Kidney (tissue), 13 donors: ENCODE measurements at regions not wholly inside any gene's neighbourhood (a gene's known extent, or its start where the extent isn't known, plus 50 kb on each side); places are given as distances from the start of the nearest gene placed in this dataset.

Experiments used
- DNase-seq, 5 donors: peaks; one replicate each; pipeline ENCODE4 v3.0.0-alpha.2; 2013 to 2020
- FAIRE-seq: peaks from 2 replicates; lab custom pipeline; 2012; peaks lifted over from hg19 to GRCh38; lab: Jason Lieb, UNC
- H3K27ac ChIP-seq, 2 donors: one replicate each; pipeline ENCODE4 v1.7.0; 2013; ENCODE audit warnings: low read depth in 2 of 2, low read length in 2 of 2, inconsistent platforms in 1 of 2
- H3K27me3 ChIP-seq: one replicate; pipeline ENCODE4 v1.7.1; 2013; ENCODE audit warnings: low read length, inconsistent platforms; ENCODE audit not compliant: control insufficient read depth, insufficient read depth
- H3K36me3 ChIP-seq, 3 donors: one replicate each; pipeline versions ENCODE4 v1.7.0 to v1.7.1; 2013; ENCODE audit warnings: low read length in 3 of 3, control low read depth in 1 of 3, inconsistent platforms in 1 of 3; ENCODE audit not compliant: insufficient read depth in 3 of 3, control insufficient read depth in 2 of 3
- H3K4me1 ChIP-seq, 3 donors: one replicate each; pipeline versions ENCODE4 v1.7.0 to v1.7.1; 2013; ENCODE audit warnings: low read length in 3 of 3, inconsistent platforms in 1 of 3, low read depth in 1 of 3; ENCODE audit not compliant: control insufficient read depth in 2 of 3, insufficient read depth in 2 of 3
- H3K4me3 ChIP-seq, 3 donors: one replicate each; pipeline versions ENCODE4 v1.7.0 to v1.8.1; 2013; ENCODE audit warnings: low read length in 3 of 3, control low read depth in 1 of 3, inconsistent platforms in 1 of 3
- H3K9ac ChIP-seq, 3 donors: one replicate each; pipeline versions ENCODE4 v1.7.0 to v1.7.1; 2013; ENCODE audit warnings: low read length in 3 of 3, control low read depth in 1 of 3, inconsistent platforms in 1 of 3
- H3K9me3 ChIP-seq, 3 donors: one replicate each; pipeline versions ENCODE4 v1.7.0 to v1.7.1; 2013; ENCODE audit warnings: low read length in 3 of 3, control low read depth in 1 of 3, inconsistent platforms in 1 of 3; ENCODE audit not compliant: control insufficient read depth in 2 of 3, insufficient read depth in 1 of 3
- CTCF ChIP-seq: IDR thresholded peaks from 3 replicates; pipeline ENCODE4 v1.5.1; 2012; ENCODE audit warnings: mild to moderate bottlenecking, moderate library complexity, borderline replicate concordance; ENCODE audit not compliant: insufficient read depth; ENCODE audit errors: extremely low read depth
- intact Hi-C: fragments of 100-400 bp; cut with DNase I; formaldehyde crosslinking; loops from one replicate; pipeline ENCODE4 v1.11.1; 2022
- donor health status: control.
- donor health status: control.
- donor health status: control.
- donor health status: control.
- donor health status: control.
- donor health status: DM: yes; HTN: yes; CAD: no.
- donor health status: Normal renal cell carcinoma (clear cell type).

DNA sequence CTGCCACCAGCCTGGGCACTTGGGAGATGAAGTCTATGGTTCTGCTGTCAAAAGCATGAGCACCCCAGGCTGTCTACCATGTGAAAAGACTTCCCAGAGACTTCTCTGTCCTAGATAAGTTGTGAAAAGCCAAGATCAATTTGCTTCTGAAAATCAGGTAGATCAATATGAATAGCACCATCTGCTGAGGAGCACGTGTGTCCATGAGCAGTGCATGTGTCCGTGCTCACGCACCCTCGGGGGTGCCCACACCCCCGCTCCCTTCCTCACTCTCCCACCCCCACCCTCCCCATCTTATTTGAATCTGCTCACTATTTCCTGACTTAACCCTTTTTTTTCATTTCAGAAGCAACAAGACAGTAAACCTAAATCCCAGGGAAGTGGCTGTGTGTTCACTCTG is 238.3 kb upstream of the SDK2 start:
- Histone ChIP-seq H3K27me3 (no peaks in the 10 kb centered on the region), H3K27ac (no peak overlapping the region), H3K9ac (no peak overlapping the region), H3K4me1 (no peaks in the 10 kb centered on the region), H3K9me3 (no peaks in the 10 kb centered on the region), H3K36me3 (no peaks in the 10 kb centered on the region), H3K4me3 (no peak overlapping the region)
- intact Hi-C loops = no loop called here
- no peak for DNase-seq
- FAIRE-seq = no peak
- TF ChIP-seq CTCF = no peak

GRCh38 chr17:73883175-73883574 is 238.9 kb upstream of the SDK2 start:
- Histone ChIP-seq H3K27ac (no peak overlapping the region), H3K4me3 (no peak overlapping the region), H3K9me3 (no peaks in the 10 kb centered on the region), H3K27me3 (no peaks in the 10 kb centered on the region), H3K9ac (no peak overlapping the region), H3K36me3 (no peaks in the 10 kb centered on the region), H3K4me1 (no peaks in the 10 kb centered on the region)
- no peak for DNase-seq
- no peak for TF ChIP-seq CTCF
- no peak for FAIRE-seq
- intact Hi-C loops = no loop called here

DNA sequence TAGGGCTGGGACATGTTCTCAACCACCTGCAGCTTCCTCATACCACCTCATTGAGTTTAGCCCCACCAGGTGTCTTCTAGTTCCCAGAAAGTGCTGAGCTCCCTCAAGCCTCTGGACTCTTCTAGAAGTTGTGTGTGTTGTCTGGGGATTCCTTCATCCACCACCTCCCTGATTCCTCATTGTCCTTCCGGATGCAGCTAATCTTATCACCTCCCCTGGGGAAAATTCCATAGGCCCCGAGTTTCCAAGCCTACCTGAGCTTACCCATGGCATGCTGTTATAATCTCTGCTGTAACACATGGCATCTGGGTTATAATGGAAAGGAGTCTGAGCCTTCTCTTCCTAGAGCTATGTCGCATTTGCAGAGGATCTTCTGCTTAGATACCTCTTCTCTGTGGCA is 243.5 kb upstream of the SDK2 start:
- no peak for TF ChIP-seq CTCF
- no peaks in the 10 kb centered on the region for H3K36me3 ChIP-seq
- peaks cover 0 to 2% (median 0%) of the 10 kb centered on the region in 3 donors for H3K9me3 ChIP-seq
- intact Hi-C loops = no loop called here
- H3K4me1 ChIP-seq = no peaks in the 10 kb centered on the region
- FAIRE-seq (no peak), DNase-seq (no peak)
- H3K4me3 ChIP-seq = no peak overlapping the region
- no peak overlapping the region for H3K9ac ChIP-seq
- no peaks in the 10 kb centered on the region for H3K27me3 ChIP-seq
- H3K27ac ChIP-seq = no peak overlapping the region

DNA sequence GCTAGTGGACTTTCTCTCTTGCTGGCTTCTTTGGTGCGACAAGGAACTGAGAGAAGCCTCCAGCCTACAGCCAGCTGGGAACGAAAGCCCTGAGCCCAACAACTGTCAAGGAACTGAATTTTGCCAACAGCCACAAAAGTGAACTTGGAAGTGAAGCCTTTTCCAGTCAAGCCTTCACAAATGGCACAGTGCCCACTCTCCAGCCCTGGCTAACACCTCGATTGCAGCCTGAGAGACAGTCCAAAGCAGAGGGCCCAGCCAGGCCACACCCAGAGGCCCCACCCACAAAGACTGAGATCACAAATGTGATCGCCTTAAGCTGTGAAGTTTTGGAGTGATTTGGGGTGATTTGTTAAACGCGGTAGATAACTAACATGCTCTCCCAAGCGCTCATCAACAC is 244.6 kb upstream of the SDK2 start:
- no peak for DNase-seq
- Histone ChIP-seq H3K36me3 (no peaks in the 10 kb centered on the region), H3K9me3 (peaks cover 0 to 7% (median 0%) of the 10 kb centered on the region in 3 donors), H3K9ac (no peak overlapping the region), H3K27ac (no peak overlapping the region), H3K27me3 (no peaks in the 10 kb centered on the region), H3K4me1 (no peaks in the 10 kb centered on the region), H3K4me3 (no peak overlapping the region)
- intact Hi-C loops = no loop called here
- TF ChIP-seq CTCF = no peak
- no peak for FAIRE-seq
